Loucy (cell line): ENCODE measurements at regions not wholly inside any gene's neighbourhood (a gene's known extent, or its start where the extent isn't known, plus 50 kb on each side); places are given as distances from the start of the nearest gene placed in this dataset.

Experiments
- H2AFZ ChIP-seq: fragments of 200-600 bp; sonication (generic); 2 replicates; pipeline ENCODE4 v1.6.0; 2016; ENCODE audit warnings: antibody characterized with exemption, mild to moderate bottlenecking, low read length, moderate library complexity
- H3F3A ChIP-seq: fragments of 200-600 bp; 2 replicates; pipeline ENCODE4 v1.6.0; 2016; ENCODE audit warnings: antibody characterized with exemption, low read depth, mild to moderate bottlenecking
- H3K27me3 ChIP-seq: fragments of 200-600 bp; sonication (generic); 2 replicates; pipeline ENCODE4 v1.6.1; 2014; ENCODE audit warnings: low read length, mild to moderate bottlenecking; ENCODE audit not compliant: insufficient read depth, poor library complexity, severe bottlenecking
- H3K36me3 ChIP-seq: fragments of 200-600 bp; sonication (generic); 2 replicates; pipeline ENCODE4 v1.6.1; 2016; ENCODE audit warnings: low read length; ENCODE audit not compliant: insufficient read depth
- H3K4me1 ChIP-seq: fragments of 200-600 bp; sonication (generic); 2 replicates; pipeline ENCODE4 v1.5.1; 2014; ENCODE audit warnings: low read length, mild to moderate bottlenecking; ENCODE audit not compliant: insufficient read depth, poor library complexity, severe bottlenecking
- H3K4me2 ChIP-seq: fragments of 200-600 bp; sonication (generic); 2 replicates; pipeline ENCODE4 v1.6.0; 2014; ENCODE audit warnings: antibody characterized with exemption, low read length, low read depth, mild to moderate bottlenecking; ENCODE audit not compliant: poor library complexity, severe bottlenecking
- H3K4me3 ChIP-seq: fragments of 200-600 bp; sonication (generic); 2 replicates; pipeline ENCODE4 v1.5.1; 2014; ENCODE audit warnings: low read length, mild to moderate bottlenecking, mixed read lengths; ENCODE audit not compliant: poor library complexity, severe bottlenecking
- H3K79me2 ChIP-seq: fragments of 200-600 bp; sonication (generic); 2 replicates; pipeline ENCODE4 v1.6.1; 2014; ENCODE audit warnings: low read length; ENCODE audit not compliant: insufficient read depth
- H3K9ac ChIP-seq: fragments of 200-600 bp; sonication (generic); 2 replicates; pipeline ENCODE4 v1.6.0; 2014; ENCODE audit warnings: mild to moderate bottlenecking, low read depth, low read length, moderate library complexity; ENCODE audit not compliant: poor library complexity, severe bottlenecking
- H3K9me2 ChIP-seq: fragments of 200-600 bp; sonication (generic); replicated peaks from 2 replicates; pipeline ENCODE4 v1.6.1; 2016; ENCODE audit warnings: low read depth, low read length, mixed read lengths
- H3K9me3 ChIP-seq: fragments of 200-600 bp; sonication (generic); 2 replicates; pipeline ENCODE4 v1.6.1; 2014; ENCODE audit warnings: mild to moderate bottlenecking, antibody characterized with exemption, low read length, low read depth; ENCODE audit not compliant: insufficient read depth
- H4K20me1 ChIP-seq: fragments of 200-600 bp; sonication (generic); 2 replicates; pipeline ENCODE4 v1.6.0; 2014; ENCODE audit warnings: antibody characterized with exemption, low read length, mild to moderate bottlenecking; ENCODE audit not compliant: insufficient read depth, poor library complexity, severe bottlenecking
- CTCF ChIP-seq: fragments of 200-600 bp; sonication (generic); conservative IDR thresholded peaks from 2 replicates; pipeline ENCODE4 v1.5.1; 2014; ENCODE audit warnings: mild to moderate bottlenecking, antibody characterized with exemption, low read length
- EZH2phosphoT487 ChIP-seq: fragments of 200-600 bp; IDR thresholded peaks from 2 replicates; pipeline ENCODE4 v1.6.1; 2018; ENCODE audit warnings: antibody characterized with exemption, mild to moderate bottlenecking, moderate library complexity, borderline replicate concordance

- H3K4me3 ChIP-seq = no peak overlapping the region
- no peak for TF ChIP-seq EZH2phosphoT487
- no peak for TF ChIP-seq CTCF
- no peaks in the 10 kb centered on the region for H3F3A ChIP-seq
- no peaks in the 10 kb centered on the region for H4K20me1 ChIP-seq
- H3K27me3 ChIP-seq = no peaks in the 10 kb centered on the region
- no peaks in the 10 kb centered on the region for H3K9me3 ChIP-seq
- no peak overlapping the region for H2AFZ ChIP-seq
- no peaks in the 10 kb centered on the region for H3K36me3 ChIP-seq
- no peak overlapping the region for H3K9ac ChIP-seq
- no peaks in the 10 kb centered on the region for H3K9me2 ChIP-seq
- H3K79me2 ChIP-seq = no peaks in the 10 kb centered on the region
- H3K4me1 ChIP-seq = no peaks in the 10 kb centered on the region
- no peak overlapping the region for H3K4me2 ChIP-seq
These were observed 167.8 kb downstream of the KATNIP start for GRCh38 chr16:27717726-27718125.

- H3K4me1 ChIP-seq = no peaks in the 10 kb centered on the region
- H3K4me3 ChIP-seq = no peak overlapping the region
- H3K9ac ChIP-seq = no peak overlapping the region
- H4K20me1 ChIP-seq = no peaks in the 10 kb centered on the region
- H2AFZ ChIP-seq = no peak overlapping the region
- no peaks in the 10 kb centered on the region for H3K36me3 ChIP-seq
- no peaks in the 10 kb centered on the region for H3F3A ChIP-seq
- no peak for TF ChIP-seq EZH2phosphoT487
- TF ChIP-seq CTCF = no peak
- no peaks in the 10 kb centered on the region for H3K27me3 ChIP-seq
- H3K9me3 ChIP-seq = no peaks in the 10 kb centered on the region
- H3K9me2 ChIP-seq = no peaks in the 10 kb centered on the region
- no peak overlapping the region for H3K4me2 ChIP-seq
- H3K79me2 ChIP-seq = no peaks in the 10 kb centered on the region
These were observed 168.5 kb downstream of the KATNIP start for GRCh38 chr16:27718201-27719105.

GRCh38 chr16:27719106-27719445 lies 169.1 kb downstream of the KATNIP start:
- H3F3A ChIP-seq = no peaks in the 10 kb centered on the region
- H3K36me3 ChIP-seq = no peaks in the 10 kb centered on the region
- H4K20me1 ChIP-seq = no peaks in the 10 kb centered on the region
- H3K9ac ChIP-seq = no peak overlapping the region
- no peak overlapping the region for H3K4me2 ChIP-seq
- no peaks in the 10 kb centered on the region for H3K27me3 ChIP-seq
- TF ChIP-seq EZH2phosphoT487 (no peak), CTCF (no peak)
- no peaks in the 10 kb centered on the region for H3K9me3 ChIP-seq
- no peaks in the 10 kb centered on the region for H3K79me2 ChIP-seq
- H3K4me3 ChIP-seq = no peak overlapping the region
- H3K9me2 ChIP-seq = no peaks in the 10 kb centered on the region
- H3K4me1 ChIP-seq = no peaks in the 10 kb centered on the region
- no peak overlapping the region for H2AFZ ChIP-seq
